CD8-positive, alpha-beta memory T cell (primary cell): ENCODE measurements at regions not wholly inside any gene's neighbourhood (a gene's known extent, or its start where the extent isn't known, plus 50 kb on each side); places are given as distances from the start of the nearest gene placed in this dataset.

ENCODE experiments used
- CTCF ChIA-PET: fragments of 350-600 bp; sonication (Branson Sonifier 250); formaldehyde crosslinking; loops from one replicate; lab custom pipeline; 2021; ENCODE audit warnings: antibody characterized with exemption; lab: Charles Lee
- POLR2A ChIA-PET: fragments of 350-600 bp; sonication (Branson Sonifier 250); formaldehyde crosslinking; loops from one replicate; lab custom pipeline; 2021; ENCODE audit warnings: antibody characterized with exemption; lab: Charles Lee
- DNase-seq, 5 donors: peaks; one replicate each; pipeline versions ENCODE4 v3.0.0 to v3.0.0-alpha.2; 2020 to 2022; ENCODE audit warnings: mixed read lengths in 1 of 5
- H3K27ac ChIP-seq: one replicate; pipeline ENCODE4 v1.7.0; 2013; ENCODE audit warnings: low read depth, mild to moderate bottlenecking, low read length, moderate library complexity
- H3K27me3 ChIP-seq: 2 replicates; pipeline ENCODE4 v1.7.0; 2013; ENCODE audit warnings: low read length, mild to moderate bottlenecking; ENCODE audit not compliant: insufficient read depth, poor library complexity, severe bottlenecking
- H3K36me3 ChIP-seq: 2 replicates; pipeline ENCODE4 v1.7.0; 2013; ENCODE audit warnings: mild to moderate bottlenecking, low read length, moderate library complexity; ENCODE audit not compliant: insufficient read depth
- H3K4me1 ChIP-seq: 2 replicates; pipeline ENCODE4 v1.7.0; 2013; ENCODE audit warnings: mild to moderate bottlenecking, low read length, moderate library complexity; ENCODE audit not compliant: insufficient read depth
- H3K4me3 ChIP-seq: 2 replicates; pipeline ENCODE4 v1.7.0; 2013; ENCODE audit warnings: mild to moderate bottlenecking, low read length
- H3K9me3 ChIP-seq: 2 replicates; pipeline ENCODE4 v1.7.0; 2013; ENCODE audit warnings: mild to moderate bottlenecking, low read length
- H3K27ac Mint-ChIP-seq, 8 donors: one replicate each; pipeline ENCODE4 v1.8.0; 2020 to 2021; ENCODE audit warnings: mixed read lengths in 8 of 8, mild to moderate bottlenecking in 6 of 8, inconsistent platforms in 3 of 8, moderate library complexity in 3 of 8
- H3K27me3 Mint-ChIP-seq, 2 donors: one replicate each; pipeline ENCODE4 v1.8.0; 2020 to 2021; ENCODE audit warnings: mixed read lengths in 2 of 2, mild to moderate bottlenecking in 1 of 2, moderate library complexity in 1 of 2
- H3K36me3 Mint-ChIP-seq, 3 donors: one replicate each; pipeline ENCODE4 v1.8.0; 2020 to 2021; ENCODE audit warnings: mixed read lengths in 3 of 3, inconsistent platforms in 1 of 3, mild to moderate bottlenecking in 1 of 3
- H3K4me1 Mint-ChIP-seq, 3 donors: one replicate each; pipeline ENCODE4 v1.8.0; 2020 to 2021; ENCODE audit warnings: mixed read lengths in 3 of 3, inconsistent platforms in 1 of 3, mild to moderate bottlenecking in 1 of 3
- H3K4me3 Mint-ChIP-seq, 7 donors: one replicate each; pipeline ENCODE4 v1.8.0; 2020 to 2021; ENCODE audit warnings: mixed read lengths in 7 of 7, mild to moderate bottlenecking in 6 of 7, moderate library complexity in 4 of 7, inconsistent platforms in 2 of 7
- H3K9me3 Mint-ChIP-seq, 5 donors: one replicate each; pipeline ENCODE4 v1.8.0; 2020 to 2022; ENCODE audit warnings: mixed read lengths in 5 of 5, mild to moderate bottlenecking in 3 of 5, moderate library complexity in 2 of 5, inconsistent platforms in 1 of 5

- Histone ChIP-seq H3K27me3 (no peaks in the 10 kb centered on the region), H3K9me3 (no peaks in the 10 kb centered on the region), H3K4me3 (no peak overlapping the region), H3K36me3 (no peaks in the 10 kb centered on the region), H3K27ac (no peak overlapping the region), H3K4me1 (no peaks in the 10 kb centered on the region)
- peaks cover 0 to 2% (median 0%) of the 10 kb centered on the region in 5 donors for H3K9me3 Mint-ChIP-seq
- ChIA-PET POLR2A (no interaction called here), CTCF (no interaction called here)
- H3K27ac Mint-ChIP-seq, result no peak overlapping the region
- no peak overlapping the region for H3K4me3 Mint-ChIP-seq
- H3K4me1 Mint-ChIP-seq, result no peaks in the 10 kb centered on the region
- H3K27me3 Mint-ChIP-seq, result no peaks in the 10 kb centered on the region
- DNase-seq, result no peak
- H3K36me3 Mint-ChIP-seq, result no peaks in the 10 kb centered on the region
These were observed 836.1 kb upstream of the ADAMTS5 start for GRCh38 chr21:27802816-27803475.

GRCh38 chr21:27799861-27800260 is 833.0 kb upstream of the ADAMTS5 start:
- H3K4me3 Mint-ChIP-seq, result no peak overlapping the region
- no peak overlapping the region for H3K4me3 ChIP-seq
- H3K9me3 ChIP-seq, result no peaks in the 10 kb centered on the region
- no peak for DNase-seq
- no peak overlapping the region for H3K27ac ChIP-seq
- no peaks in the 10 kb centered on the region for H3K27me3 Mint-ChIP-seq
- no peaks in the 10 kb centered on the region for H3K36me3 Mint-ChIP-seq
- H3K27me3 ChIP-seq, result no peaks in the 10 kb centered on the region
- no peak overlapping the region for H3K27ac Mint-ChIP-seq
- H3K9me3 Mint-ChIP-seq, result no peaks in the 10 kb centered on the region
- H3K4me1 Mint-ChIP-seq, result no peaks in the 10 kb centered on the region
- H3K4me1 ChIP-seq, result no peaks in the 10 kb centered on the region
- ChIA-PET POLR2A (no interaction called here), CTCF (no interaction called here)
- H3K36me3 ChIP-seq, result no peaks in the 10 kb centered on the region

- Histone ChIP-seq H3K27ac (no peak overlapping the region), H3K36me3 (no peaks in the 10 kb centered on the region), H3K27me3 (no peaks in the 10 kb centered on the region), H3K4me1 (no peaks in the 10 kb centered on the region), H3K4me3 (no peak overlapping the region), H3K9me3 (no peaks in the 10 kb centered on the region)
- no peaks in the 10 kb centered on the region for H3K36me3 Mint-ChIP-seq
- CTCF ChIA-PET, result no interaction called here
- H3K4me3 Mint-ChIP-seq, result no peak overlapping the region
- POLR2A ChIA-PET, result no interaction called here
- no peaks in the 10 kb centered on the region for H3K27me3 Mint-ChIP-seq
- H3K9me3 Mint-ChIP-seq, result peaks cover 0 to 7% (median 0%) of the 10 kb centered on the region in 5 donors
- no peak for DNase-seq
- no peak overlapping the region for H3K27ac Mint-ChIP-seq
- no peaks in the 10 kb centered on the region for H3K4me1 Mint-ChIP-seq
These were observed 829.2 kb upstream of the ADAMTS5 start for GRCh38 chr21:27796106-27796505.

GRCh38 chr21:27795418-27795817 is 828.5 kb upstream of the ADAMTS5 start:
- no peak overlapping the region for H3K4me3 Mint-ChIP-seq
- ChIA-PET CTCF (no interaction called here), POLR2A (no interaction called here)
- H3K9me3 Mint-ChIP-seq, result peaks cover 0 to 7% (median 0%) of the 10 kb centered on the region in 5 donors
- no peak overlapping the region for H3K27ac Mint-ChIP-seq
- H3K4me1 ChIP-seq, result no peaks in the 10 kb centered on the region
- H3K36me3 ChIP-seq, result no peaks in the 10 kb centered on the region
- no peak overlapping the region for H3K27ac ChIP-seq
- H3K9me3 ChIP-seq, result no peaks in the 10 kb centered on the region
- no peaks in the 10 kb centered on the region for H3K36me3 Mint-ChIP-seq
- H3K27me3 Mint-ChIP-seq, result no peaks in the 10 kb centered on the region
- H3K4me3 ChIP-seq, result no peak overlapping the region
- no peaks in the 10 kb centered on the region for H3K27me3 ChIP-seq
- no peaks in the 10 kb centered on the region for H3K4me1 Mint-ChIP-seq
- no peak for DNase-seq

GRCh38 chr21:27793901-27794300 is 827.0 kb upstream of the ADAMTS5 start:
- Mint-ChIP-seq H3K27me3 (no peaks in the 10 kb centered on the region), H3K4me3 (no peak overlapping the region), H3K27ac (no peak overlapping the region), H3K4me1 (no peaks in the 10 kb centered on the region), H3K36me3 (no peaks in the 10 kb centered on the region), H3K9me3 (peaks cover 0 to 7% (median 0%) of the 10 kb centered on the region in 5 donors)
- CTCF ChIA-PET, result no interaction called here
- H3K27ac ChIP-seq, result no peak overlapping the region
- no peaks in the 10 kb centered on the region for H3K27me3 ChIP-seq
- H3K4me1 ChIP-seq, result no peaks in the 10 kb centered on the region
- POLR2A ChIA-PET, result no interaction called here
- no peaks in the 10 kb centered on the region for H3K9me3 ChIP-seq
- no peaks in the 10 kb centered on the region for H3K36me3 ChIP-seq
- no peak for DNase-seq
- no peak overlapping the region for H3K4me3 ChIP-seq

- Mint-ChIP-seq H3K9me3 (peaks cover 0 to 23% (median 2%) of the 10 kb centered on the region in 5 donors), H3K27ac (no peak overlapping the region), H3K4me3 (no peak overlapping the region), H3K36me3 (no peaks in the 10 kb centered on the region), H3K4me1 (no peaks in the 10 kb centered on the region), H3K27me3 (no peaks in the 10 kb centered on the region)
- CTCF ChIA-PET, result no interaction called here
- no peak for DNase-seq
- H3K36me3 ChIP-seq, result no peaks in the 10 kb centered on the region
- no peak overlapping the region for H3K4me3 ChIP-seq
- H3K27ac ChIP-seq, result no peak overlapping the region
- H3K4me1 ChIP-seq, result no peaks in the 10 kb centered on the region
- POLR2A ChIA-PET, result no interaction called here
- H3K27me3 ChIP-seq, result no peaks in the 10 kb centered on the region
- no peaks in the 10 kb centered on the region for H3K9me3 ChIP-seq
These were observed 820.2 kb upstream of the ADAMTS5 start for GRCh38 chr21:27787046-27787445.

GRCh38 chr21:27779606-27780005 is 812.7 kb upstream of the ADAMTS5 start:
- CTCF ChIA-PET, result no interaction called here
- Mint-ChIP-seq H3K9me3 (peaks cover 0 to 20% (median 2%) of the 10 kb centered on the region in 5 donors), H3K36me3 (peaks cover 0 to 1% (median 0%) of the 10 kb centered on the region in 3 donors), H3K27ac (no peak overlapping the region), H3K4me3 (no peak overlapping the region), H3K27me3 (no peaks in the 10 kb centered on the region), H3K4me1 (no peaks in the 10 kb centered on the region)
- H3K4me1 ChIP-seq, result no peaks in the 10 kb centered on the region
- POLR2A ChIA-PET, result no interaction called here
- no peak for DNase-seq
- no peaks in the 10 kb centered on the region for H3K9me3 ChIP-seq
- H3K4me3 ChIP-seq, result no peak overlapping the region
- H3K27ac ChIP-seq, result no peak overlapping the region
- no peaks in the 10 kb centered on the region for H3K27me3 ChIP-seq
- H3K36me3 ChIP-seq, result no peaks in the 10 kb centered on the region

GRCh38 chr21:27776925-27777553 is 810.2 kb upstream of the ADAMTS5 start:
- H3K36me3 ChIP-seq, result no peaks in the 10 kb centered on the region
- peaks cover 0 to 1% (median 0%) of the 10 kb centered on the region in 3 donors for H3K36me3 Mint-ChIP-seq
- POLR2A ChIA-PET, result no interaction called here
- peaks cover 0 to 13% (median 0%) of the 10 kb centered on the region in 5 donors for H3K9me3 Mint-ChIP-seq
- no peaks in the 10 kb centered on the region for H3K4me1 ChIP-seq
- no peak overlapping the region for H3K4me3 Mint-ChIP-seq
- no peak for DNase-seq
- no peaks in the 10 kb centered on the region for H3K27me3 Mint-ChIP-seq
- H3K27ac ChIP-seq, result no peak overlapping the region
- H3K27me3 ChIP-seq, result no peaks in the 10 kb centered on the region
- H3K27ac Mint-ChIP-seq, result no peak overlapping the region
- H3K9me3 ChIP-seq, result no peaks in the 10 kb centered on the region
- H3K4me1 Mint-ChIP-seq, result no peaks in the 10 kb centered on the region
- CTCF ChIA-PET, result no interaction called here
- no peak overlapping the region for H3K4me3 ChIP-seq
